ENCODE measurements at regions not wholly inside any gene's neighbourhood (a gene's known extent, or its start where the extent isn't known, plus 50 kb on each side); places are given as distances from the start of the nearest gene placed in this dataset.

DNA sequence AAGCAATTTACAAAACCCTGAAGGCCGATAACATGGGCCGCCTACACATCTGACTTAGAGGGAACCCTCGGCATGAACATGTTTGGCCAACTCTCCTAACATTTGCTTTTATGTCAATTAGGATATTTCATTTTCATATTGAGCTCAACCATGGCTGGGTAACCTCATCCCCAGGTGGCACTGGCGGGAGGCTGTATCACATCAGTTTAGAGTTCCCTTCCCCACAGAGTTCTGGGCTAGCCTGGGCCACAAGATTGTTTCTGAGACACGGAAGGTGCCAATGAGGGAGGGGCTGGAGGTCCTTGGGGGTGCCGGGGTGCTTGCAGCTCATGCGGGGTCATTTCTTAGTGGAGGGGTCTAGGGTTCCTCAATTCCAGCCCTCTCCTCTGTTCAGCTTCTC, 386.5 kb upstream of the MKI67 start:
- ATAC-seq (no peak), DNase-seq (no peak)
- H3K36me3 ChIP-seq: no peaks in the 10 kb centered on the region
- H3K27ac ChIP-seq: no peak overlapping the region
- H3K27me3 ChIP-seq: no peaks in the 10 kb centered on the region
- H3K4me1 ChIP-seq: no peaks in the 10 kb centered on the region
- H3K9me3 ChIP-seq: no peaks in the 10 kb centered on the region
- 65% methylated on average over 7 of the region's 7 CpGs for WGBS (ENCODE audit: insufficient coverage, low coverage, low lambda C conversion rate, missing lambda C conversion rate)
- intact Hi-C loops (cut with DNase I): no loop called here
- no peak overlapping the region for H3K4me3 ChIP-seq
- TF ChIP-seq, protein P1, sequence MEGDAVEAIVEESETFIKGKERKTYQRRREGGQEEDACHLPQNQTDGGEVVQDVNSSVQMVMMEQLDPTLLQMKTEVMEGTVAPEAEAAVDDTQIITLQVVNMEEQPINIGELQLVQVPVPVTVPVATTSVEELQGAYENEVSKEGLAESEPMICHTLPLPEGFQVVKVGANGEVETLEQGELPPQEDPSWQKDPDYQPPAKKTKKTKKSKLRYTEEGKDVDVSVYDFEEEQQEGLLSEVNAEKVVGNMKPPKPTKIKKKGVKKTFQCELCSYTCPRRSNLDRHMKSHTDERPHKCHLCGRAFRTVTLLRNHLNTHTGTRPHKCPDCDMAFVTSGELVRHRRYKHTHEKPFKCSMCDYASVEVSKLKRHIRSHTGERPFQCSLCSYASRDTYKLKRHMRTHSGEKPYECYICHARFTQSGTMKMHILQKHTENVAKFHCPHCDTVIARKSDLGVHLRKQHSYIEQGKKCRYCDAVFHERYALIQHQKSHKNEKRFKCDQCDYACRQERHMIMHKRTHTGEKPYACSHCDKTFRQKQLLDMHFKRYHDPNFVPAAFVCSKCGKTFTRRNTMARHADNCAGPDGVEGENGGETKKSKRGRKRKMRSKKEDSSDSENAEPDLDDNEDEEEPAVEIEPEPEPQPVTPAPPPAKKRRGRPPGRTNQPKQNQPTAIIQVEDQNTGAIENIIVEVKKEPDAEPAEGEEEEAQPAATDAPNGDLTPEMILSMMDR (IDR thresholded peaks at IDR 0.05): no peak
- no peak for TF ChIP-seq POLR2A (IDR thresholded peaks at IDR 0.05)

DNA sequence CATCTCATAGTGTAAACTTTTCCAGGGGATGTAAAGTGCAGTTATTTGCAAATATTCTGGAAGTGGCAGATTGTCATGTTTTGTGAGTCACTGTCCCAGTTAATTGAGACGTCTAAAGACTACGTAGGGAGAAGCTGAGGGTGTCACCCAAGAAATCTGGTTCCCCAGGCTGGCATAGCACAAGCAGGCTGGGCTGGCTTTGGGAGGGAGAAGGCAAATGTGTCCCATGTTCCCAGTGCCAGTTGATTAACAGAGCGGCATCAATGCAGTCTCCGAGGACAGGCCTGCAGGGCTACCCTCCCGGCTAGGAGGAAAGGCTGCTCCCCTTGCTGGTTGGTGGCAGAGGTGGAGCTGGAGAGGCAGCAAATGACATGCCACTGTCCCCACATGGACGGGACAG, 388.3 kb upstream of the MKI67 start:
- no peak for ATAC-seq
- no peak overlapping the region for H3K4me3 ChIP-seq
- no peak for DNase-seq
- TF ChIP-seq, protein P1 (IDR thresholded peaks at IDR 0.05): no peak
- TF ChIP-seq POLR2A (IDR thresholded peaks at IDR 0.05): no peak
- 49% methylated on average over 6 of the region's 6 CpGs for WGBS (ENCODE audit: insufficient coverage, low coverage, low lambda C conversion rate, missing lambda C conversion rate)
- H3K36me3 ChIP-seq: no peaks in the 10 kb centered on the region
- intact Hi-C loops (cut with DNase I): no loop called here
- H3K27me3 ChIP-seq: no peaks in the 10 kb centered on the region
- no peak overlapping the region for H3K27ac ChIP-seq
- H3K4me1 ChIP-seq: no peaks in the 10 kb centered on the region
- no peaks in the 10 kb centered on the region for H3K9me3 ChIP-seq

DNA sequence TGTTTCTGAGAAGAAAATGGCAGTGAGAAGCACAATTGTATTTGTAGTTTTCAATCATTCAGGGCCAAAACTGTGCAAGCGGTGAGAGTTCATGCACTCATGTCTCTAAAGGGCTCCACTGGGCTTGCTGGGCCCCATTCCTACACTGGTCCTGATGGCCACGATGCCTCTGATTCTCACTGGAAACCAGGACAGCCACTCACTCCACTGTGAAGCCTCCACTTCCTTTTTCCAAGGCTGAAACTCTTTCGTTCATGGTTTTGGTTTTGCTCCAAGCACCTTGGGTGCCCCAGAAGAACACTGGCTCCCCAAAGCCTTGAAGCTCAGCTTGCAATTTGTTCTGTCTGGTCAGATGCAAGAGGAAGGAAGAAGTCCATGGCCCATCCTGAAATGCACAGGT, 390.0 kb upstream of the MKI67 start:
- intact Hi-C loops (cut with DNase I): no loop called here
- Histone ChIP-seq H3K27me3 (no peaks in the 10 kb centered on the region), H3K4me3 (no peak overlapping the region), H3K4me1 (no peaks in the 10 kb centered on the region), H3K27ac (no peak overlapping the region), H3K9me3 (no peaks in the 10 kb centered on the region), H3K36me3 (no peaks in the 10 kb centered on the region)
- 0% methylated on average over 1 of the region's 3 CpGs for WGBS (ENCODE audit: insufficient coverage, low coverage, low lambda C conversion rate, missing lambda C conversion rate)
- TF ChIP-seq, protein P1 (IDR thresholded peaks at IDR 0.05): no peak
- TF ChIP-seq POLR2A (IDR thresholded peaks at IDR 0.05): no peak
- DNase-seq (no peak), ATAC-seq (no peak)

DNA sequence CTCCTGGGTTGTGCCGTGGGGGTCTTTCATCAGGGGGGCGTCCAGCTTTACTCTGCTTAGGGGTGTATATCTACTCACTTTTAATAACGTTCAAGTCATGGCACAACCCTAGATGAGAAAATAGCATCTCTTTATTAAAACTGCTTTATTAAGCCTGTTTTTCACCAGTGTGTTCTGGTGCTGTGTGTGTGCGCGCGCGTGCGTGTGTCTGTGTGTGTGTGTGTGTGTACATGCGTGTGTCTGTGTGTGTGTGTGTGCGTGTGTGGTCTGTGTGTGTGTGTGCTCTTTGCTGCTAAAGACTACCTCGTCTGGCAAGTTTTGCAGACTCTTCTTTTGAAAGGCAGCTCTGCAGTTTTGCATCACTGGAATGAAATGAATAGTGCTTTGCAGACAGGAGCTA, 390.9 kb upstream of the MKI67 start:
- TF ChIP-seq, protein P1 (IDR thresholded peaks at IDR 0.05): no peak
- TF ChIP-seq POLR2A (IDR thresholded peaks at IDR 0.05): no peak
- intact Hi-C loops (cut with DNase I): no loop called here
- H3K36me3 ChIP-seq: no peaks in the 10 kb centered on the region
- no peak for ATAC-seq
- no peak overlapping the region for H3K4me3 ChIP-seq
- H3K9me3 ChIP-seq: no peaks in the 10 kb centered on the region
- H3K27me3 ChIP-seq: no peaks in the 10 kb centered on the region
- no peaks in the 10 kb centered on the region for H3K4me1 ChIP-seq
- 63% methylated on average over 10 of the region's 11 CpGs for WGBS (ENCODE audit: insufficient coverage, low coverage, low lambda C conversion rate, missing lambda C conversion rate)
- no peak for DNase-seq
- no peak overlapping the region for H3K27ac ChIP-seq

DNA sequence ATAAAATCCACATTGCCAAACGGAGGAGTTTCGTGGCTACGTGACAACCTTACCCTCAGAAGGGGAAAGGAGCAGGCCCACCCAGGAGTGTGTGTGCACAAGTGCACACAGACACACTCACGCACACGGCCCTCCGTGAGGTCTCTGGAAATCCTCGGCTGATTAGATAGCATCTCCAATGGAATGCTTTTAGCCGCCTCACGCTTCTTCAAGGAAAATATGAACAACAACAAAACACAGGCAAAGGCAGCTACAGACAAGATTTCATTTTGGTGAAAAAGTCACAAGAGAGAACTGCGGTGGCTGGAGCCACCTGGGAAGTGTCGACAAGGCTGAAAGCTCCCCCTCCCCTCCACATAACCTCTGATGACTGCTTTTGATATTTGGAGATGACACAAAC, 391.8 kb upstream of the MKI67 start:
- ATAC-seq (no peak), DNase-seq (no peak)
- no peak overlapping the region for H3K27ac ChIP-seq
- whole genome bisulfite sequencing (ENCODE audit: insufficient coverage, low coverage, low lambda C conversion rate, missing lambda C conversion rate): 39% methylated on average over 11 of the region's 11 CpGs
- no peak overlapping the region for H3K4me3 ChIP-seq
- no peaks in the 10 kb centered on the region for H3K27me3 ChIP-seq
- intact Hi-C loops (cut with DNase I): no loop called here
- H3K4me1 ChIP-seq: no peaks in the 10 kb centered on the region
- no peaks in the 10 kb centered on the region for H3K36me3 ChIP-seq
- no peaks in the 10 kb centered on the region for H3K9me3 ChIP-seq
- no peak for TF ChIP-seq POLR2A (IDR thresholded peaks at IDR 0.05)
- TF ChIP-seq, protein P1 (IDR thresholded peaks at IDR 0.05): no peak
